H9 (cell line): ENCODE measurements at regions not wholly inside any gene's neighbourhood (a gene's known extent, or its start where the extent isn't known, plus 50 kb on each side); places are given as distances from the start of the nearest gene placed in this dataset.

ENCODE experiments used
- DNase-seq: peaks from one replicate; pipeline ENCODE4 v3.0.0-alpha.2; 2017
- H2AFZ ChIP-seq: one replicate; pipeline ENCODE4 v1.6.1; 2013; ENCODE audit warnings: mild to moderate bottlenecking, low read length, control low read depth, moderate library complexity
- H2AK5ac ChIP-seq: 2 replicates; pipeline ENCODE4 v1.6.1; 2013; ENCODE audit warnings: low read length, control low read depth, mixed read lengths; ENCODE audit not compliant: insufficient read length
- H2BK120ac ChIP-seq: one replicate; pipeline ENCODE4 v1.6.1; 2013; ENCODE audit warnings: low read depth, mild to moderate bottlenecking, low read length, control low read depth, inconsistent platforms; ENCODE audit not compliant: poor library complexity, severe bottlenecking
- H2BK12ac ChIP-seq: 2 replicates; pipeline ENCODE4 v1.6.1; 2013; ENCODE audit warnings: low read length, control low read depth, mixed read lengths, low read depth; ENCODE audit not compliant: insufficient read length
- H2BK15ac ChIP-seq: 2 replicates; pipeline ENCODE4 v1.6.1; 2013; ENCODE audit warnings: low read depth, low read length, control low read depth
- H2BK20ac ChIP-seq: one replicate; pipeline ENCODE4 v1.6.1; 2013; ENCODE audit warnings: low read depth, mild to moderate bottlenecking, low read length, control low read depth, inconsistent platforms; ENCODE audit not compliant: poor library complexity, severe bottlenecking
- H2BK5ac ChIP-seq: 2 replicates; pipeline ENCODE4 v1.6.1; 2013; ENCODE audit warnings: low read length, control low read depth, mixed read lengths; ENCODE audit not compliant: insufficient read length
- H3K14ac ChIP-seq: 2 replicates; pipeline ENCODE4 v1.6.1; 2013; ENCODE audit warnings: low read length, control low read depth; ENCODE audit not compliant: insufficient read depth
- H3K18ac ChIP-seq: 2 replicates; pipeline ENCODE4 v1.6.1; 2013; ENCODE audit warnings: low read depth, mild to moderate bottlenecking, mixed read lengths, low read length, control low read depth; ENCODE audit not compliant: insufficient read length
- H3K23ac ChIP-seq: 2 replicates; pipeline ENCODE4 v1.6.1; 2013; ENCODE audit warnings: low read length, control low read depth, mixed read lengths, low read depth; ENCODE audit not compliant: insufficient read length
- H3K23me2 ChIP-seq: 2 replicates; pipeline ENCODE4 v1.6.1; 2013; ENCODE audit warnings: low read depth, mild to moderate bottlenecking, mixed read lengths, low read length, control low read depth; ENCODE audit not compliant: insufficient read length, poor library complexity, severe bottlenecking
- H3K27ac ChIP-seq: 2 replicates; pipeline ENCODE4 v1.5.1; 2013; ENCODE audit warnings: low read length, control low read depth, mixed read lengths, low read depth; ENCODE audit not compliant: insufficient read length
- H3K27me3 ChIP-seq: 2 replicates; pipeline ENCODE4 v1.6.1; 2013; ENCODE audit warnings: low read length, control low read depth, inconsistent platforms; ENCODE audit not compliant: insufficient read depth
- H3K4ac ChIP-seq: 2 replicates; pipeline ENCODE4 v1.6.1; 2013; ENCODE audit warnings: low read depth, mild to moderate bottlenecking, control low read depth, inconsistent platforms, low read length, moderate library complexity
- H3K4me1 ChIP-seq: 2 replicates; pipeline ENCODE4 v1.6.1; 2013; ENCODE audit warnings: low read length, control low read depth, inconsistent platforms; ENCODE audit not compliant: insufficient read depth
- H3K4me2 ChIP-seq: 2 replicates; pipeline ENCODE4 v1.6.1; 2013; ENCODE audit warnings: low read length, control low read depth, mixed read lengths; ENCODE audit not compliant: insufficient read length, insufficient read depth
- H3K56ac ChIP-seq: 2 replicates; pipeline ENCODE4 v1.6.1; 2013; ENCODE audit warnings: low read depth, mild to moderate bottlenecking, mixed read lengths, low read length, control low read depth; ENCODE audit not compliant: insufficient read length
- H3K79me1 ChIP-seq: 2 replicates; pipeline ENCODE4 v1.6.1; 2013; ENCODE audit warnings: low read depth, mild to moderate bottlenecking, moderate library complexity, low read length, control low read depth, inconsistent platforms; ENCODE audit not compliant: insufficient read depth, poor library complexity, severe bottlenecking
- H3K79me2 ChIP-seq: 2 replicates; pipeline ENCODE4 v1.6.1; 2013; ENCODE audit warnings: low read length, control low read depth, inconsistent platforms; ENCODE audit not compliant: insufficient read depth
- H3K9ac ChIP-seq: 2 replicates; pipeline ENCODE4 v1.6.1; 2013; ENCODE audit warnings: low read length, control low read depth, mixed read lengths; ENCODE audit not compliant: insufficient read length; ENCODE audit errors: extremely low read depth
- H3K9me3 ChIP-seq: one replicate; pipeline ENCODE4 v1.6.1; 2013; ENCODE audit warnings: low read depth, low read length, inconsistent platforms; ENCODE audit not compliant: control insufficient read depth
- H3T11ph ChIP-seq: one replicate; pipeline ENCODE4 v1.6.1; 2013; ENCODE audit warnings: mild to moderate bottlenecking, low read length, control low read depth, inconsistent platforms
- H4K20me1 ChIP-seq: one replicate; pipeline ENCODE4 v1.6.1; 2013; ENCODE audit not compliant: control insufficient read depth, insufficient read length, insufficient read depth
- H4K5ac ChIP-seq: 2 replicates; pipeline ENCODE4 v1.6.1; 2013; ENCODE audit warnings: low read depth, mild to moderate bottlenecking, mixed read lengths, low read length, control low read depth; ENCODE audit not compliant: insufficient read length
- H4K8ac ChIP-seq: replicated peaks from 2 replicates; pipeline ENCODE4 v1.6.1; 2013; ENCODE audit warnings: low read length, control low read depth, mixed read lengths, low read depth; ENCODE audit not compliant: insufficient read length
- H4K91ac ChIP-seq: 2 replicates; pipeline ENCODE4 v1.6.1; 2013; ENCODE audit warnings: low read depth, mild to moderate bottlenecking, moderate library complexity, mixed read lengths, low read length, control low read depth; ENCODE audit not compliant: insufficient read length
- H3K27ac Mint-ChIP-seq, 3 experiments: 2 replicates in 2 of 3; 3 replicates in 1 of 3; pipeline ENCODE4 v1.8.0; 2020 to 2021; ENCODE audit warnings: mixed read lengths in 3 of 3, mild to moderate bottlenecking in 1 of 3, moderate library complexity in 1 of 3
- H3K27me3 Mint-ChIP-seq: 2 replicates; pipeline ENCODE4 v1.8.0; 2021; ENCODE audit warnings: low read depth, mild to moderate bottlenecking, moderate library complexity, mixed read lengths
- H3K36me3 Mint-ChIP-seq, 3 experiments: 2 replicates in 2 of 3; 3 replicates in 1 of 3; pipeline ENCODE4 v1.8.0; 2020 to 2021; ENCODE audit warnings: low read depth in 3 of 3, mixed read lengths in 3 of 3; ENCODE audit not compliant: insufficient read depth in 1 of 3
- H3K4me1 Mint-ChIP-seq, 2 experiments: 2 replicates each; pipeline ENCODE4 v1.8.0; 2020; ENCODE audit warnings: mixed read lengths in 2 of 2
- H3K4me3 Mint-ChIP-seq, 2 experiments: 2 replicates in 1 of 2; 3 replicates in 1 of 2; pipeline ENCODE4 v1.8.0; 2020 to 2021; ENCODE audit warnings: mild to moderate bottlenecking in 2 of 2, mixed read lengths in 2 of 2, moderate library complexity in 1 of 2
- H3K9me3 Mint-ChIP-seq, 2 experiments: 2 replicates in 1 of 2; 3 replicates in 1 of 2; pipeline ENCODE4 v1.8.0; 2020; ENCODE audit warnings: mild to moderate bottlenecking in 2 of 2, mixed read lengths in 2 of 2, moderate library complexity in 1 of 2
- CTCF ChIP-seq: fragments of 200-600 bp; sonication (generic); conservative IDR thresholded peaks from 3 replicates; pipeline ENCODE4 v1.8.0; 2021; ENCODE audit warnings: antibody characterized with exemption, mild to moderate bottlenecking
- WGBS: extraction: QIAGEN DNeasy Blood & Tissue Kit; methylation state at CpG from one replicate; pipeline ENCODE4 v1.1.7; 2013; ENCODE audit warnings: missing lambda C conversion rate, low lambda C conversion rate, mixed read lengths; ENCODE audit not compliant: insufficient read length; ENCODE audit errors: extremely low coverage; 5-methylcytosine and 5-hydroxymethylcytosine counted together

GRCh38 chr10:63760034-63760707 lies 239.0 kb downstream of the REEP3 start:
- H3K36me3 Mint-ChIP-seq = no peaks in the 10 kb centered on the region
- Histone ChIP-seq H3K4ac (no peak overlapping the region), H2AK5ac (no peak overlapping the region), H2BK20ac (no peak overlapping the region), H2AFZ (no peak overlapping the region), H4K20me1 (no peaks in the 10 kb centered on the region), H3K27ac (no peak overlapping the region), H3K4me1 (no peaks in the 10 kb centered on the region), H3K27me3 (no peaks in the 10 kb centered on the region), H2BK120ac (no peak overlapping the region), H3T11ph (no peak overlapping the region), H3K23me2 (no peaks in the 10 kb centered on the region), H3K56ac (no peak overlapping the region), H3K9me3 (no peaks in the 10 kb centered on the region), H3K14ac (no peak overlapping the region), H4K8ac (no peak overlapping the region), H2BK5ac (no peak overlapping the region), H3K18ac (no peak overlapping the region), H3K79me1 (no peaks in the 10 kb centered on the region), H4K91ac (no peak overlapping the region), H3K4me2 (no peak overlapping the region), H3K23ac (no peak overlapping the region), H3K9ac (no peak overlapping the region), H3K79me2 (no peaks in the 10 kb centered on the region), H2BK15ac (no peak overlapping the region), H2BK12ac (no peak overlapping the region), H4K5ac (no peak overlapping the region)
- H3K4me3 Mint-ChIP-seq = no peak overlapping the region
- WGBS = no CpG with 5 or more reads among the region's 5 CpGs
- no peaks in the 10 kb centered on the region for H3K4me1 Mint-ChIP-seq
- no peak for DNase-seq
- TF ChIP-seq CTCF = no peak
- H3K27me3 Mint-ChIP-seq = no peaks in the 10 kb centered on the region
- no peak overlapping the region for H3K27ac Mint-ChIP-seq
- no peaks in the 10 kb centered on the region for H3K9me3 Mint-ChIP-seq
